Umbilical cord (tissue), 1 donor: ENCODE measurements at regions not wholly inside any gene's neighbourhood (a gene's known extent, or its start where the extent isn't known, plus 50 kb on each side); places are given as distances from the start of the nearest gene placed in this dataset.

ENCODE experiments used
- DNase-seq: peaks from one replicate; pipeline ENCODE4 v3.0.0-alpha.2; 2015; ENCODE audit warnings: low spot score

DNA sequence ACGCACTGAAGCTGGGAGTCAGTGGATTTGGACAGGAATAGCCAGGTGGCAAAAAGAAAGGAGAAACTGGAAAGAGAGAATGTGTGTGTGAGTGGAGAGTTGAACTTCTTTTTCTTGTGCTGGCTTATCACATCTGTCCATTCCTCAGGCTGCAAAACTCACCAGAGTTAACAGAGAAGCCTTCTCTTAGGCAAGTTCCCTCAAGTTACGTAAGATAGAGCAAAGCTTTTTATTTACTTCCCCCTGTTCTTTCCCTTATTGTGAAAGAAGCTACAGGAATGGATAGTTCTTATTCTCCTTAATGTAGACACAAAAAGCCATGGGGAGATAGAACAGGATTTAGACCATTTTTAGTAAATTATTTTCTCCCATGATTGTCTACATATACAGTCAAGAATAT lies 188.6 kb downstream of the BMP2 start:
- no peak for DNase-seq

DNA sequence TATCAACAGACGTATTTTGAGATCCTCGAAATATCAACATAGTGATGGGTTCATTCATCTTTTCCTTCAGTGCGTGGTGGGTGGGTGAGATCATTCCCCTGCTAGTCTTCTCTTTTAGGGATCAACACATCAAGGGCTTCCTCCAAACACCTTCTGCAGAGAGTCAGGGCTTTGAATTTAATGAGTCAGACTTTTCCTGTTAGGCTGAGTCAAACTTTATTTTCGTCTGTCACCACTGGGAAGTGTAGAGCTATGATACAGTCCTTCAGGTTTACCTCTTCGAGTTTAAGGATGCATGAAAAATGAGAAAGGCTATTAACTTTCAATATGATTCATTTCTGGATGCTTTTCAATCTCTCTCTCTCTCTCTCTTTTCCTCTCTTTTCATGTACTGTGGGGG lies 189.1 kb downstream of the BMP2 start:
- DNase-seq, result no peak

DNA sequence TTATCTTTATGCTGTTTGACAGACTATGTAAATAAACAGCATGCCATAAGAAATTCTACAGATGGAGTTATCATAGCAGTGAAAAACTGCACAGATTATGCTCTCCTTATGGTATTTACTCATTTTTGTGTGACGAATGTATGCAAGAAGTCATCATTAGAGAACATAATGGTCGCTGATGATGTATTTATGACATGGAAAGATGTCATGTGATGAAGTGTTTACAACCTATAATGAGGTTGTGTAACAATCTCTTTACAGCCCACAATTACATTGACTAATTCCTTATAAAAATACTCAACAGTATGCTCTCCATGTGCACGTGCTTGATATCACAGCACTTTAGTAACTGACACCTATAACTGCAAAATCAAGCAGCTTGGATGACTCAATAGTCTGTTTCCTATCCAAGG lies 192.4 kb downstream of the BMP2 start:
- peak; percentile 3 for DNase-seq

DNA sequence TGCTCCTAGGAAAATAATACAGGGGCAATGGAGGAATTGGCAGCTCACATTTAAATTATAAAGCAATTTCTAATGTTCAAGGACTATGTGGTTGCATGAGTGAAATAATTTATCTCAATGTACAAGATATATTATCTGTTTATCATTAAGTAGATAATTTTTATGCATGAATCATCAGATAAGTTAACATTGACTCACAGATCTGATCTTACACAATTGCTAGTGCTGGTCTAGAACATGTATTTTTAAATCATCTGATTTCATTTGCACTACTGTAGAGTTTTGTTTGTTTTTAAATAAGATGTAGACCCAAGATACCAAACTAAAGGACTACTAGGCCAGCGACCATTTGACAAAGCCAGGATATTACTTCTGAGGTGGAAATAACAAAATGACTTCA lies 199.2 kb downstream of the BMP2 start:
- no peak for DNase-seq

DNA sequence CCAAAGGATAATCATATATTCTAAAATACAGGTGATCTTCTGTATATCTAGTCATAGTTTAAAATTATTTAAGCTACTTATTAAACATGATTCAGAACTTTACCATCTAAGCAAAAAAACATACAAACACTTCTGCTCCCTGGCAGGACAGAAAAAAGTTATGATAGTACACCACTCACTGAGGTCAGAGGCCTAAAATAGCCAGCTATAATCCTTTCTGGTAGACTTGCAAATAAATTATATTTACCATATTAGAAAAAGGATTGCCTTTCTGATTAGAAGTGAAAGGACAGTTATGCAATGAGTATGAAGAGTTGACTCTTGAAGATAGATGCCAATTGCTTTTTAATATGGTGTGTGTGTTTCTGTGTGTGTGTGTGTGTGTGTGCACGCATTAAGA lies 207.4 kb downstream of the BMP2 start:
- no peak for DNase-seq

DNA sequence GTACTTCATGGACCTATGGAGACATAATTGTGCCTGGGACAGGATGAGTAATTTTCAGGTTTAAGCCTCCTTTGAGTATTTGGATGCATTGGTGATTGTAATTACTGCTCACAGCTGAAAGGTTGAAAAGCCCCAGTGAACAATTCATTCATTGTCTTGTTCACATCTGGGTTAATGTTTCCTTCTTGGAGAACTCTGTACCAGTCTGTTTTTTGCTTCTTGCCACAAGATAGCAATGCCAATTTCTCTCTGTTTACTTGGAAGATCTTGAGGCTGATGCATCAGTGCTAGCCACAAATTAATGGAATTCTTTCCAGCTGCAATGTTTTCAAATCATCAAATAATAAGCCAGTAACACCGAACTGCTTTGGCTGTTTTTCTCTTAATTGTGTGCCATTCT lies 207.8 kb downstream of the BMP2 start:
- DNase-seq, result no peak

DNA sequence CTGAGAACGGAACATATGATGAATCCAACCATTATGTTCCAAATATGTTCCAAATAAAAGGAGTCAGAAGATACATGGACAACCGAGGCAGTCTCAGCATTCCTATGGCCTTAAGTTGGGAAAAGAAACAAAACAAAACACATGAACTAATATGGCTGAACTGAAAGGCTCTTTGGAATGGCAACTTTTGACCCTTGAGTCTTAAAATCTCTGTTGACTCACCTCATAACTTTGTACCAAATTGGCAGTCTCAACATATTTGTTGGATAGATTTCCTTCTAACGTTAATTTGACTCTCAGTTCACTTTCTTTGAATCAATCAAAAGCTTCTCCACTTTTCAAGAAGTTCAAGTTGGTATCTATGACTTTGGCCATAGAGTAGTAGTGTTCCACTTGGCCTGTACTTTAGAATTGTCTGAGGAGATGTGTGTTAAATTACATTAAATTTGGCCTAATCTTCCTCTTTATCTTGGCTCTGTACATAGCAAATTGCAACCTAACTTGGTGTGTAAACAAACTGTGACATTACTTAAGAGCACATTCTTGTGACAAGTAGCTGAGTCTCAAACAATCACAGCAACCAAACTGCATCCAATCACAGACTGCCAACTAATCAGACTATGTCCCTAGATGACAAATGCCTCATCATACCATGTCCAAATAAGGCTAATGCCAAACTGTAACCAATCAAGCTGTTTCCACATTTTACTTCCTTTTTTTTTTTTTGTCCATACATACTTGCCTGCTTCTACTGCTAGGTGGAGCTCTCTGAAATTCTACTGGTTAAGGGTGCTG lies 208.8 kb downstream of the BMP2 start:
- no peak for DNase-seq

DNA sequence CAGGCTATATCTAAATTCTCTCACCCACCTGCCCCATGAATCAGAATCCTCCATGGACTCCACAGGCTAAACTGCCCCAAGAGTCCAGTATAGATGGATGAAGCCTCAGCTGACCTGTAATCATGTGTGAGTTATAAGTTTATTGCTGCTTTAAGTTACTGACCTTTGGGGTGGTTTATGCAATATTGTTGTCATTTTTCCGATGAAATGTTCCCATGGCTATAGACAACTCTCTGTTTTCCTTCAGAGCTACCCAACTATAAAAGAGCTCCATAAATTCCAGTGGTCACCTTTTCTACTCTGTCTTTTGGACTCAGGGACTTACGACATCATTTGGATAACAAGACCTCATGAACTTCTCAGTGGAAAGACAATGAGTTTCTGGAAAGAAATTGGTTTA lies 212.1 kb downstream of the BMP2 start:
- DNase-seq, result no peak

DNA sequence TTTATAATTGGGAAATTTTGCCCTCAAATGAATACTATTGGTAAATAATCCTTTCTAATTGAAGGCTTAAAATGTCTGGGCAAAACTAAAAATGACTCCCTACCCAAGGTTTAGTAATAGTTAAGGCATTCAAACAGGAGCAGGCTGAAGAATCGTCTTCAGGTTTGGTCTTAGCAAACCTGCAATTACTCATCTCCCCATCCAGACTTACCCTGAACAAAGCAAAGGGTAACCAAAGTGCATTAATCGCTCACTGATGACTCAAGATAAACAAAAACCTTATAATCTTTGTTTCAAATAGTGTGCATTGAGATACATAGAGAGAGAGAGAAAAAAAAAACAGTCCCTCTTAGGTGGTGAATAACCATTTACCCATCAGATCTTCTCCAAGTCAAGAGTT lies 225.5 kb downstream of the BMP2 start:
- DNase-seq, result peak; percentile 23

DNA sequence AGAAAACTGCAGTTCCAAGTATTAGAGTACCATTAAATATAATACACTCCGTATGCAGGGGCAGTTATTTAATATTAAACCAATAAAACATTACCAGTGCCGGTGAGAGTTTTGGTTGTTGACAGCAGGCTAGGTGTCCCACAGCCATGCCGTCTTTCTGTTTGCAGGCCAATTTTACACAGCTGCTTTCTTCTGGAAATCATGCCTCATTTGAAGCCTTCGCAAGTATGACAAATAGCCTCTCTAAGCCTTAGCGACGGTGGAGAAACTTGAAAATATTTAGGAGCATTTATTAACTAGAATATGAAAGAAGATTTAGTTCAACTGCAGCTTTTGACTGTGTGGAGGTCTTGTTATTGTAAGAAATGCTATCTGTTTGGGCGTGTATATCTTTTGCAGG lies 226.0 kb downstream of the BMP2 start:
- peak; percentile 9 for DNase-seq

DNA sequence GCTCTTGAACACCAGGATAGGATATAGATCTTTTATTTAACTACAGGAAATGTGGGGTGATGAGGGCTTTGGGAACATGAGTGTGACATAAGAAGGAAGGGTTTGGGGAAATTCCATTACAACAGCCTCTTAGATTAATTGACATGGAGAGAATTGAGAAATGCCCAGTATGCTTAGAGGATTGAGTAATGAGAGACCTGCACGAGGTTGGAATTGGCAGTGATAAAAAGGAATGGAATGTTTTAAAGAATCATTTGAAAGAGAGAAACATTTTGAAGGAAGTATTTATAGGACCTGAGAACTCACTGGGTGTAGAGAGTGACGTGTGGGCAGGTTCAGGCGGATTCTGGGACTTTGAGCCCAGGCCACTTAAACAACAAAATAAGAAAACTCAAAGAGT lies 227.0 kb downstream of the BMP2 start:
- peak; percentile 15 for DNase-seq

DNA sequence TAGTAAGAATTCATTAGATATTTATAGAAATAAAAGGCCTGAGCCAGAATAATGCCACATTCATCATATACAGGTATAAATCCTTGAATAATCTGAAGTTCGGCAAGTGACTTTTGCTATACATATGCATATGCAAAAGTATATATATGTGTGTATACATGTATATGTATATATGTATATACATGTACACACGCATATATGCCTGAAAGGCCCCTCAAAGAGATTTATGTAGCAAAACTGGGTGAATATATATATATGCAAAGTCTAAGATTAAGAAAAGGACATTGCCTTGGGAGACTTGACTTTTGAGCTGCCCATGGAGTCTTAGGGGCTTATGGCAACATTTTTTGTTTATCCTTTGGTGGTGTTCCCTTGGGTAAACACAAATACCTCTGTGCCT lies 231.4 kb downstream of the BMP2 start:
- DNase-seq, result no peak

DNA sequence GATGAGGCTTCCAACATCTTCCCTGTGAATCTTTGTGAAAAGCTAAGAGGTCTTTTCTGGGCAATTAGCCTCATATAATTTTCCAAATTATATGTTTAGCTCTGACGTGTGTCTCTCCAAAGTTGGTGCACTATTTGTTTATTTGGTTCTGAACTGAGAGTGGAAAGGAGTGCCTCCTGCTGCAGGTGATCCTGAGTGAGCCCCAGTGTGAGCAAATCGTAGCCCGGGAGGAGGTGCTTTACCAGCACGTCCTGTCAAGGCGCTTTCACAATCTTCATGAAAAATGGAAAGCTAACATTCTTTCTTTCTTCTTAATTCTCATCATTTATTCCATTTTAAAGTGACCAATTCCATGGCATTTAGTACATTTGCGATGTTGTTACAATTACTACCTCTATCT lies 231.9 kb downstream of the BMP2 start:
- DNase-seq, result no peak

DNA sequence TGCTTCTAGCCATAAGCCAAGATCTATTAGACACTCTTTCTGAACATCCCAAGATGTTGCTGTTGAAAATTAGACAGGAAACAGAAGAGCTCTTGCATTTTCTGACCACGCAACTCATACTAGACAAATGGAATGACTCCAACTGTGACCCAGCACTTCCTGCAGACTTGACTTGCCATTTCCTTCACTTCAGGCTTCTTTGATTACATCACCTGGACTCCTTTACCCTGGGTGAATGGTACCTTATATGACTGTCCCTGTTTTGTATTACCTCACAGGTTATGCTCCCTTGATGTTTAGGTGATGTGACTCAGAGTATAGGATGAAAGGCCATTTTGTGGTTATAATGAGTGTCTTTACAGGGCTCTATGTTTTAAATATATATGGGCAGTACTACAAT lies 236.1 kb downstream of the BMP2 start:
- no peak for DNase-seq

DNA sequence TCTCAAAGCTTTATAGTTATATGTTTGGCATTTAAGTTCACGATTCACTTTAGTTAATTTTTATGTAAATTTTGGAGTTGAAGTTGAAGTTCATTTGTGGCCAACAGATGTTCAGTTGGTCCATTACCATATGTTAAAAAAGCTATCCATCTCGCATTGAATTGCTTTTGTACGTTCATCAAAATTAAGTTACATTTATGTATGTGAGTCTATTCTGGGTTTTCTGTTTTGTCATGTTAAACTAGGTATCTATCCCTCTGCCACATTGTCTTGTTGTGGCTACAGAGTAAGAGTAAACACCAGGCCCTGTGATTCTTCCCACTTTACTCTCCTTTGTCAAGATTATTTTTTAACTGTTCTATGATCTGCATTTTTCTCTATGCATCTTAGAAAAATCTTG lies 237.3 kb downstream of the BMP2 start:
- no peak for DNase-seq

DNA sequence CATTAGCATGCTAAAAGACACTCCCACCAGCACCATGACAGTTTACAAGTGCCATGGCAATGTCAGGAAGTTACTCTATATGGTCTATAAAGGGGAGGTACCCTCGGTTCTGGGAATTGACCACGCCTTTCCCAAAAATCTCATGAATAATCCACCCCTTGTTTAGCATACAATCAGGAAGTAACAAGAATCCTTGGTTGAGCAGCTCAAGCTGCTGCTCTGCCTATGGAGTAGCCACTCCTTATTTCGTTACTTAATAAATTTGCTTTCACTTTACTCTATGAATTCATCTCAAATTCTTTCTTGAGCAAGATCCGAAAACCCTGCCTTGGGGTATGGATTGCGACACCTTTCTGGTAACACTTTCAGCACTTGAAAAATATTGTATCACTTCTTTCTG lies 243.0 kb downstream of the BMP2 start:
- DNase-seq, result no peak

DNA sequence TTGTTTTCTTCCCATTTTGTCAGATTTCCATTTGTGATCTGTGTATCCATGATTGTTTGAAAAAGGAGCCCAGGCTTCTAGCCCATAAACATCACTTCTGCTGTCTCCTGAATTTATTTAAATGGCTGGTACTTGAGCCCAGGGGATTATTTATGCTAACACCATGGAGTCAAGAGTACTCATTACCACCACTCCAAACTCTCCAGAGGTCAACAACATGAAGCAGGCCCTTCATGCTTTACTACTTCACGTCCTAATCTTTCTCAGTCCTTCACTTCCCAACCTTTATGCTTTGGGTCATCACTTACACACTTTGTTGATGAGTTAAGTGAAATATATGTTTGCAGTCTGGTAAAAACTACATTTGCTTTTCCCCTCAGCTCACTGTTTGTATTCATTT lies 247.8 kb downstream of the BMP2 start:
- no peak for DNase-seq

DNA sequence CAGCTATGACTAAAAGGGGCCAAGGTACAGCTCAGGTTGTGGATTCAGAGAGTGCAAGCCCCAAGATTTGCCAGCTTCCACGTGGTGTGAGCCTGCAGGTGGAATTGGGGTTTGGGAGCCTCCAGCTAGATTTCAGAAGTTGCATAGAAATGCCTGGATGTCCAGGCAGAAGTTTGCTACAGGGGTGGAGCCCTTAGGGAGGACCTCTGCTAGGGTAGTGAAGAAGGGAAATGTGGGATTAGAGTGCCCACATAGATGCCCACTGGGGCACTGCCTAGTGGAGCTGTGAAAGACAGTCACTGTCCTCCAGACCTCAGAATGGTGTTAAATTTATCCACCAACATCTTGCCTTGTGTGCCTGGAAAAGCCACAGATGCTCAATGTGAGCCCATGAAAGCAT lies 255.1 kb downstream of the BMP2 start:
- DNase-seq, result no peak

DNA sequence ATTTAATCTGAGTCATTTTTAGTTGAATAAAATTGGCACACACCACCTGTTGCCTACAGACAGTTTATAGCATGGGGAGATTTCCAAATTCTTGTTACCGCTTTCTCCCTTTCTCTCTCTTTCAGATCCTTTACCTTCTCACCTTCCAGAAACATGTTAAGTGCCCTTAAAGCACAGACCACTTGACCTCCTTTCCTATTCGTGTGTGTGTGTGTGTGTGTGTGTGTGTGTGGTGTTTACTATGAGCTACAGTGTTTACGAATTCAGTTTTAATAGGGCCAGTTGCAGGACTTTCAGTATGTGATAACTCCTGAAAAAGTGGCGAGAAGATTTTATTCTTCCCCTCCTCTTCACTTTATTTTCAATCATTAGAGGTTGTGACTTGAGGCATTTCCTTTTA lies 258.1 kb downstream of the BMP2 start:
- DNase-seq, result no peak

DNA sequence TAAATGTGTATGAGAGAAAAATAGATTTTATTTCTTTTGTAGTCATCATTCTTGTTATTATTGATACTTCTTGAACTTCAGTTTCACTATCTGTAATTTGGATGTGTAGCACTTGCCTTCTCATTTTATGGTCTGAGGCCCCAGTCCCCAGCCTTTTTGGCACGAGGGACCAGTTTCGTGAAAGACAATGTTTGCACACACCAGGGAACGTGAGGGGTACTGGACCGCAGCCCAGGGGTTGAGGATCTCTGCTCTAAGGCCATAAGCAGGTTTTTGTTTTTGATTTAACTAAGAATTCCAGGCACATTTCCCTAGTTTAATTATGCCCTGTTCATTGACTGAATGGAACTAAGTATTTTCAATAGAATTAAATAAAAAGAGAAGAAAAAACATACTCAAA lies 261.5 kb downstream of the BMP2 start:
- DNase-seq, result no peak

DNA sequence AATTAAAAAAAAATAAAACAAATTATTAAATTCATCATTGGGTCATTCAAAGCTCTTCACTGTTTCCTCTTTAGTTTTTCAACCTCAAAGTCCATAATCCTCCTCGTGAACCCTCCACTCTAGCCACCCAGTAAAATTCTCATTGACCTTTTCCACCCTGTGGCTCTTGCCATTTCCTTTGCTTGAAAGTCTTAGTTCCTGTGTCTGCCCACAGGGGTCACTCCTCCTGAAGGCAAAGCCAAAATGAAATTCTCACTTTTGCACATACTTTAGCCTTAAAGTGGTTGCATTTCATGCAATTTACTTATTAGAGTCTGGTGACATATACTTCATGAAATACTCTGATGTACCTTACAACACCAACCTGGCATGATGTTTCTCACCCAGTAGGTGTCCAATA lies 263.7 kb downstream of the BMP2 start:
- DNase-seq, result no peak

DNA sequence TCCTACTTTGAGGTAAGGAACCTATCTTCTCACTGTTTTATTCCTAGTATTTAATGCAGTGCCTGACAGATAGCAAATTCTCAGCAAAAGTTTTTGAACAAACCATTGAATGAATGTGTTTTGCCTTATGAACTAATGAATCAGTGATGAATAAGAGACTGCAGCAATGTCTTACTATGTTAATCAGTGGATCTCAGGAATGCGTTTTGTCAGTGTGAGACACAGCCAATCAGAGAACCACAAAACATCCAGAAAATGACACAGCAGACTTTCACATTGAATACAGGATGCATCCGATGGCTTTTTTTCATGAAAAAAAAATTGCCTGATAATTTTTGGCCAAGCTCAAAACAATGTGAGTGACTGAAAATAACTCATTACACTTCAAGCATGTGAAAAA lies 270.5 kb downstream of the BMP2 start:
- DNase-seq, result no peak

DNA sequence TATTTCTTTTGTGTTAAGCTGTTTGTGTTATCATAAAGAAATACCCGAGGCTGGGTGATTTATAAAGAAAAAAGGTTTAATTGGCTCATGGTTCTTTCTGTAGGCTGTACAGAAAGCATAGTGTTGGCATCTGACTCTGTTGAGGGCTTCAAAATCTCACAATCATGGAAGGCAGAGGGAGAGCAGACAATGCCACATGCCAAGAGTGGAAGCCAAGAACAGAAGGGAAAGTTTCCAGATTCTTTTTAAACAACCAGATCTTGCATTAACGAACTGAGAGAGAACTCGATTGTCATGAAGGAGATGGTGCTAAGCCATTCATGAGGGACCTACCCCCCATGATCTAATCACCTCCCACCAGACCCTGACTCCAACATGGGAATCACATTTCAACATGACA lies 290.1 kb downstream of the BMP2 start:
- DNase-seq, result no peak

DNA sequence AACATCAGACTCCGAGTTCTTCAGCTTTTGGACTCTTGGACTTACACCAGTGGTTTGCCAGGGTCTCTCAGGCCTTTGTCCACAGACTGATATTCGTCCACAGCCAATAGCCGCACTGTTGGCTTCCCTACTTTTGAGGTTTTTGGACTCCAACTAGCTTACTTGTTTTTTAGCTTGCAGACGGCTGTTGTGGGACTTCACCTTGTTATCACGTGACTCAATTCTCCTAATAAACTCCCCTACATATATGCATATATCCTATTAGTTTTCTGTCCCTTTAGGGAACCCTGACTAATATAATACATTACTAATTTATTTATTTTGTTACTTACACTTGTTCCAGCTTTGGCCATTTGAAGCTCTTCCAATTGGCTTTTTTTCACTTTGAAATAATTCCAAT lies 311.3 kb downstream of the BMP2 start:
- DNase-seq, result no peak
